Ascending aorta (tissue), 2 donors: ENCODE measurements at regions not wholly inside any gene's neighbourhood (a gene's known extent, or its start where the extent isn't known, plus 50 kb on each side); places are given as distances from the start of the nearest gene placed in this dataset.

Experiments
- DNase-seq, 2 donors: peaks; one replicate each; pipeline ENCODE4 v3.0.0-alpha.2; 2019; ENCODE audit warnings: low spot score in 2 of 2
- H3K27ac ChIP-seq, 2 donors: fragments of 200-600 bp; sonication (generic); one replicate each; pipeline ENCODE4 v1.5.1; 2016 to 2017; ENCODE audit warnings: mild to moderate bottlenecking in 1 of 2
- H3K27me3 ChIP-seq: fragments of 200-600 bp; sonication (generic); one replicate; pipeline ENCODE4 v1.5.1; 2017
- H3K36me3 ChIP-seq, 2 donors: fragments of 200-600 bp; sonication (generic); one replicate each; pipeline ENCODE4 v1.5.1; 2016
- H3K4me1 ChIP-seq, 2 donors: fragments of 200-600 bp; sonication (generic); one replicate each; pipeline ENCODE4 v1.5.1; 2016 to 2017; ENCODE audit warnings: mild to moderate bottlenecking in 1 of 2
- H3K4me3 ChIP-seq, 2 donors: fragments of 200-600 bp; sonication (generic); one replicate each; pipeline ENCODE4 v1.5.1; 2016 to 2017; ENCODE audit warnings: mild to moderate bottlenecking in 1 of 2
- H3K9me3 ChIP-seq, 2 donors: fragments of 200-600 bp; sonication (generic); one replicate each; pipeline ENCODE4 v1.5.1; 2016
- CTCF ChIP-seq, 3 experiments: fragments of 200-600 bp in 2 of 3; fragments of 450-650 bp in 1 of 3; sonication (generic) in 2 of 3; IDR thresholded peaks; one replicate each; pipeline ENCODE4 v1.5.1; 2016 to 2019; ENCODE audit warnings: antibody characterized with exemption in 3 of 3, mild to moderate bottlenecking in 1 of 3, moderate library complexity in 1 of 3
- intact Hi-C: fragments of 100-400 bp; cut with DNase I; formaldehyde crosslinking; loops from one replicate; pipeline ENCODE4 v1.15.1; 2023

GRCh38 chr5:1707467-1707866 is 92.2 kb downstream of the MRPL36 start:
- intact Hi-C loops: no loop called here
- no peak for TF ChIP-seq CTCF (IDR thresholded peaks at IDR 0.05)
- Histone ChIP-seq H3K4me1 (no peaks in the 10 kb centered on the region), H3K27ac (no peak overlapping the region), H3K27me3 (no peaks in the 10 kb centered on the region), H3K36me3 (no peaks in the 10 kb centered on the region), H3K9me3 (no peaks in the 10 kb centered on the region), H3K4me3 (no peak overlapping the region)
- DNase-seq: no peak

DNA sequence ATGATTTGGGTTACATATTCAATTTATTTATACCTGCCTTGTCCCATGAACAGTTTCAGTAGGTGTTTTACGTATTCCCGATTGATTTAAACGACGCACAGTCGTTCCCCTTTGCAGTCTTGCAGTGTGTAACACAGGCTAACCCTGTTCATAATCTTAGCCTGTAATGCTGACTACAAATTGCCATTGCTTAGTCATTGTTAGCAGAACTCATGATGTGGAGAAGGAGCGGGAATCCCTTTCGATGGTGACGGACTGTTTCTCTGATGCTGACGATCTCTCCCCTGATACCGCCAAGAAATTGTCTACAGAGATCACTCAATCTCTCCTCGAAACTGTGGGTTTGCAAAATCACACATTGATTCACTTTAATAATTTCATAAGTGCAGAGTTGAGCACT is 93.2 kb downstream of the MRPL36 start:
- H3K4me1 ChIP-seq: no peaks in the 10 kb centered on the region
- H3K9me3 ChIP-seq: no peaks in the 10 kb centered on the region
- DNase-seq: no peak
- H3K4me3 ChIP-seq: no peak overlapping the region
- H3K27me3 ChIP-seq: no peaks in the 10 kb centered on the region
- intact Hi-C loops: no loop called here
- no peaks in the 10 kb centered on the region for H3K36me3 ChIP-seq
- H3K27ac ChIP-seq: no peak overlapping the region
- no peak for TF ChIP-seq CTCF (IDR thresholded peaks at IDR 0.05)

DNA sequence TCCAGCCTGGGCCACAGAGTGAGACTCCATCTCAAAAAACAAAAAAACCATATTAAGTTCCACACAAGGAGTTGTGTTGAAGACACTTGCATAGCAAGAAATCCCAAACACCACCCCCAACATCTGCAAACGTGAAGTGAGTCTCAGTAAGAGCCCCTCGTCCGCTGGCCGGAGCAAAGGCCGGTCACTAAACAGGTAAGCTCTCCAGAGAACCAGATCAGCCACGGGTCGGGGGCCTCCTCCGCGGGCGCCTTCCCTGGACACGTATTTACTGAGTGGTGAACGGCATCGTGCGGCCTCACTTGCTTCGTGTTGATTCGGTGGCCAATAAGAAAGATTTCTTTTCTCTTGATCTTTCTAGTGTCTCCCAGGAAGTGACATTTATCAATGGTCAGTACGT is 93.6 kb downstream of the MRPL36 start:
- Histone ChIP-seq H3K9me3 (no peaks in the 10 kb centered on the region), H3K4me3 (no peak overlapping the region), H3K36me3 (no peaks in the 10 kb centered on the region), H3K4me1 (no peaks in the 10 kb centered on the region), H3K27me3 (no peaks in the 10 kb centered on the region), H3K27ac (no peak overlapping the region)
- TF ChIP-seq CTCF (IDR thresholded peaks at IDR 0.05): no peak
- intact Hi-C loops: no loop called here
- DNase-seq: no peak

- TF ChIP-seq CTCF (IDR thresholded peaks at IDR 0.05): no peak
Measured at GRCh38 chr5:1704676-1705075, 95.0 kb downstream of the MRPL36 start.

DNA sequence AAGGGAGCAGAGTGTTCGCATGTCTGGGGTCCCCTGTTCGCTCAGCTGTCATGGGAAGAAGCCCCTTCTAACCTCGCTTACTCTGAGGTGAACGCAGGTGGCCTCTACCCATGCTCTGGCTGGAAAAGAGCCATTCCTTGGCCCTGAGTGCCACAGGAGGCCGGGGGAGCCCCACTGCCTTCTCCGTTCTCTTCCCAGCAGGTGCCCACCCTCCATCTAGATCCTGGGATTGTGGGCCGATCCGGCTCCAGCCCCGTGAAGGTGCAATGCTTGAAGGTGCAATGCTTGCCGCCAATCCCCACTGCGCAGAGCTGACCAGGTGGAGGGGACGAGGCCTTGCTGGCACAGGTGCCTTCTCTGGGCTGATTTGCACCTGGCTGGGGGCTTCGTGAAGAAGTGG is 95.4 kb downstream of the MRPL36 start:
- TF ChIP-seq CTCF (IDR thresholded peaks at IDR 0.05): no peak
- Histone ChIP-seq H3K27ac (no peak overlapping the region), H3K4me3 (no peak overlapping the region), H3K4me1 (no peaks in the 10 kb centered on the region), H3K27me3 (no peaks in the 10 kb centered on the region), H3K9me3 (no peaks in the 10 kb centered on the region), H3K36me3 (no peaks in the 10 kb centered on the region)
- intact Hi-C loops: no loop called here
- DNase-seq: no peak

More at GRCh38 chr5:1704676-1705075, 95.0 kb downstream of the MRPL36 start:
- H3K9me3 ChIP-seq: no peaks in the 10 kb centered on the region
- no peak overlapping the region for H3K27ac ChIP-seq
- no peaks in the 10 kb centered on the region for H3K4me1 ChIP-seq
- H3K36me3 ChIP-seq: no peaks in the 10 kb centered on the region
- H3K27me3 ChIP-seq: no peaks in the 10 kb centered on the region
- H3K4me3 ChIP-seq: no peak overlapping the region
- intact Hi-C loops: no loop called here
- no peak for DNase-seq

GRCh38 chr5:1703352-1704050 is 96.1 kb downstream of the MRPL36 start:
- intact Hi-C loops: no loop called here
- no peak for DNase-seq

More at GRCh38 chr5:1703352-1704050, 96.1 kb downstream of the MRPL36 start:
- no peak overlapping the region for H3K4me3 ChIP-seq
- TF ChIP-seq CTCF (IDR thresholded peaks at IDR 0.05): no peak
- no peak overlapping the region for H3K27ac ChIP-seq
- no peaks in the 10 kb centered on the region for H3K4me1 ChIP-seq
- no peaks in the 10 kb centered on the region for H3K9me3 ChIP-seq
- H3K36me3 ChIP-seq: no peaks in the 10 kb centered on the region
- H3K27me3 ChIP-seq: no peaks in the 10 kb centered on the region
